ENCODE measurements at regions not wholly inside any gene's neighbourhood (a gene's known extent, or its start where the extent isn't known, plus 50 kb on each side); places are given as distances from the start of the nearest gene placed in this dataset.

DNA sequence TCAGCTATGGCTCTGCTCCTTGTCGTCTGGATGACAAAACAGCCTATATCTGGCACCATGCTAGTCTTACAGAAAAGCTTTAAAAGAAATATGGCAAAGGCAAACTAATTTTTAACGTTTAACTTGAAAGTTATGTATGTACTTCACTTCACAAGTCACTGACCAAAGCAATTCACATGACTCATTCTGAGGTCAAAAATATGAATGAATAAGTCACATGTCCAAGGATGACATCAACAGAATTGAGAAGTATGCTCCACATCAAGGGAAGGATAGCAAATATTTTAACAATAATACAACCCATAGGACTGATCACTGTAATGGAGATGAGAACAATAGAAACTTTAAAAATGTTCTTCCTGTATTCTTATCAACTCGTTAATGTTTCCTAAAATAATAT, 1072.6 kb upstream of the NUDT12 start:
- ChIA-PET POLR2A (ENCODE audit: unreplicated experiment) (no interaction called here), CTCF (no interaction called here)
- no peak overlapping the region for H3K27ac ChIP-seq (ENCODE audit: insufficient read depth, low read length)
- no peak overlapping the region for H3K18ac ChIP-seq (ENCODE audit: low read depth, low read length)
- intact Hi-C loops (cut with micrococcal nuclease): no loop called here
- no TSS peak for BruUV-seq (replicated peaks)
- dilution Hi-C loops (cut with HindIII; ENCODE audit: low sequenced_read_pairs, unreplicated experiment): no loop called here
- peak; percentile 54 for DNase-seq
- no peak overlapping the region for H2AK5ac ChIP-seq (ENCODE audit: low read depth, low read length)
- H3K4me3 ChIP-seq (ENCODE audit: insufficient read depth, low read depth, low read length): no peak overlapping the region
- no peak overlapping the region for H4K91ac ChIP-seq (ENCODE audit: insufficient read depth, low read depth, low read length)
- H4K20me1 ChIP-seq (ENCODE audit: insufficient read depth, low read length): no peaks in the 10 kb centered on the region
- in situ Hi-C loops (cut with MboI; ENCODE audit: low sequenced_read_pairs): no loop called here
- H3K14ac ChIP-seq (replicated peaks; ENCODE audit: low read depth, low read length): no peak overlapping the region
- no peak overlapping the region for H3K4ac ChIP-seq (ENCODE audit: low read depth, low read length)
- H3K23ac ChIP-seq (ENCODE audit: low read depth, low read length): no peak overlapping the region
- H3K9ac ChIP-seq (ENCODE audit: low read depth, low read length): no peak overlapping the region
- H2BK120ac ChIP-seq (ENCODE audit: low read depth, low read length): no peak overlapping the region
- H3K27me3 ChIP-seq (ENCODE audit: control insufficient read depth, insufficient read depth, low read length): no peaks in the 10 kb centered on the region
- no CpG with 5 or more reads among the region's 3 CpGs for WGBS, 2 experiments (ENCODE audit: extremely low coverage in 2 of 2, insufficient read length in 1 of 2)
- no peak overlapping the region for H4K5ac ChIP-seq (ENCODE audit: low read depth, low read length)
- H3K9me3 ChIP-seq (ENCODE audit: control insufficient read depth, insufficient read depth, low read length): peaks cover 2% of the 10 kb centered on the region; the same call in 1 of the 2 replicates
- H2BK5ac ChIP-seq (ENCODE audit: low read depth, low read length, poor library complexity, severe bottlenecking): no peak overlapping the region
- no peaks in the 10 kb centered on the region for H3K4me1 ChIP-seq (ENCODE audit: control insufficient read depth, insufficient read depth, low read length)
- no peak for ATAC-seq (ENCODE audit: low read depth)
- no peaks in the 10 kb centered on the region for H3K79me1 ChIP-seq (ENCODE audit: low read depth in 1 of 2, low read length in 2 of 2)
- H2BK20ac ChIP-seq (ENCODE audit: low read depth, low read length): no peak overlapping the region
- no peaks in the 10 kb centered on the region for H3K36me3 ChIP-seq (ENCODE audit: control insufficient read depth, insufficient read depth, low read length)
- no peak overlapping the region for H4K8ac ChIP-seq (ENCODE audit: low read depth in 2 of 2, low read length in 2 of 2)
- H2BK15ac ChIP-seq (ENCODE audit: low read depth, low read length): no peak overlapping the region
- no peak for TF ChIP-seq RFX5 (IDR thresholded peaks at IDR 0.05; ENCODE audit: low read depth, low read length)
- TF ChIP-seq BHLHE40 (IDR thresholded peaks at IDR 0.05; ENCODE audit: low read depth, low read length): no peak
- TF ChIP-seq, protein P1, sequence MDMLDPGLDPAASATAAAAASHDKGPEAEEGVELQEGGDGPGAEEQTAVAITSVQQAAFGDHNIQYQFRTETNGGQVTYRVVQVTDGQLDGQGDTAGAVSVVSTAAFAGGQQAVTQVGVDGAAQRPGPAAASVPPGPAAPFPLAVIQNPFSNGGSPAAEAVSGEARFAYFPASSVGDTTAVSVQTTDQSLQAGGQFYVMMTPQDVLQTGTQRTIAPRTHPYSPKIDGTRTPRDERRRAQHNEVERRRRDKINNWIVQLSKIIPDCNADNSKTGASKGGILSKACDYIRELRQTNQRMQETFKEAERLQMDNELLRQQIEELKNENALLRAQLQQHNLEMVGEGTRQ (IDR thresholded peaks at IDR 0.05; ENCODE audit: low read depth, low read length): no peak
- TF ChIP-seq SMC3 (IDR thresholded peaks at IDR 0.05; ENCODE audit: low read depth, low read length): no peak
- TF ChIP-seq NFE2L2 (IDR thresholded peaks at IDR 0.05; ENCODE audit: low read depth, low read length): no peak
- TF ChIP-seq CHD1 (IDR thresholded peaks at IDR 0.05; ENCODE audit: low read depth, low read length): no peak
- no peak for TF ChIP-seq RAD21 (IDR thresholded peaks at IDR 0.05; ENCODE audit: low read length)
- TF ChIP-seq, protein P2, sequence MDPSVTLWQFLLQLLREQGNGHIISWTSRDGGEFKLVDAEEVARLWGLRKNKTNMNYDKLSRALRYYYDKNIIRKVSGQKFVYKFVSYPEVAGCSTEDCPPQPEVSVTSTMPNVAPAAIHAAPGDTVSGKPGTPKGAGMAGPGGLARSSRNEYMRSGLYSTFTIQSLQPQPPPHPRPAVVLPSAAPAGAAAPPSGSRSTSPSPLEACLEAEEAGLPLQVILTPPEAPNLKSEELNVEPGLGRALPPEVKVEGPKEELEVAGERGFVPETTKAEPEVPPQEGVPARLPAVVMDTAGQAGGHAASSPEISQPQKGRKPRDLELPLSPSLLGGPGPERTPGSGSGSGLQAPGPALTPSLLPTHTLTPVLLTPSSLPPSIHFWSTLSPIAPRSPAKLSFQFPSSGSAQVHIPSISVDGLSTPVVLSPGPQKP (IDR thresholded peaks at IDR 0.05; ENCODE audit: borderline replicate concordance, low read depth, low read length): no peak
- no peak for TF ChIP-seq POLR2A (IDR thresholded peaks at IDR 0.05; ENCODE audit: low read depth, low read length)
- TF ChIP-seq RCOR1 (IDR thresholded peaks at IDR 0.05; ENCODE audit: insufficient replicate concordance, low read length): no peak
- no peak for TF ChIP-seq MXI1 (IDR thresholded peaks at IDR 0.05; ENCODE audit: borderline replicate concordance, low read depth, low read length)
- TF ChIP-seq CEBPB (IDR thresholded peaks at IDR 0.05; ENCODE audit: low read depth, low read length): no peak
- H3K56ac ChIP-seq (ENCODE audit: extremely low read depth, insufficient read depth, low read length): no peak overlapping the region
- H3K9me1 ChIP-seq (ENCODE audit: insufficient read depth, low read length): no peaks in the 10 kb centered on the region
- H2AFZ ChIP-seq (replicated peaks; ENCODE audit: low read length, poor library complexity): no peak overlapping the region
- H3K4me2 ChIP-seq (ENCODE audit: low read depth, low read length): no peak overlapping the region
- no peak overlapping the region for H2AK9ac ChIP-seq (replicated peaks; ENCODE audit: low read depth, low read length, poor library complexity)

All from IMR-90 (cell line).